Progenitor cell of endocrine pancreas (in vitro differentiated cells): ENCODE measurements at regions not wholly inside any gene's neighbourhood (a gene's known extent, or its start where the extent isn't known, plus 50 kb on each side); places are given as distances from the start of the nearest gene placed in this dataset.

ENCODE experiments used
- DNase-seq: peaks from one replicate; pipeline ENCODE4 v3.0.0; 2021; ENCODE audit warnings: low spot score; ENCODE audit not compliant: unreplicated experiment
- H3K27ac Mint-ChIP-seq: 2 replicates; pipeline ENCODE4 v1.8.0; 2021; ENCODE audit warnings: mild to moderate bottlenecking, moderate library complexity, mixed read lengths
- H3K27me3 Mint-ChIP-seq: 2 replicates; pipeline ENCODE4 v1.8.0; 2021; ENCODE audit warnings: mixed read lengths
- H3K36me3 Mint-ChIP-seq: 2 replicates; pipeline ENCODE4 v1.8.0; 2022; ENCODE audit warnings: mixed read lengths; ENCODE audit not compliant: insufficient read depth
- H3K4me1 Mint-ChIP-seq: 2 replicates; pipeline ENCODE4 v1.8.0; 2021; ENCODE audit warnings: low read depth, mixed read lengths
- H3K4me3 Mint-ChIP-seq: 2 replicates; pipeline ENCODE4 v1.8.0; 2021; ENCODE audit warnings: low read depth, mild to moderate bottlenecking, moderate library complexity, mixed read lengths
- H3K9me3 Mint-ChIP-seq: 2 replicates; pipeline ENCODE4 v1.8.0; 2021; ENCODE audit warnings: low read depth, mixed read lengths
- CTCF ChIP-seq: fragments of 200-600 bp; sonication (generic); IDR thresholded peaks from one replicate; pipeline ENCODE4 v1.5.0; 2021; ENCODE audit warnings: antibody characterized with exemption, mild to moderate bottlenecking; ENCODE audit not compliant: unreplicated experiment

GRCh38 chr2:62567669-62568068, 61.7 kb upstream of the TMEM17 start:
- Mint-ChIP-seq H3K36me3 (no peaks in the 10 kb centered on the region), H3K27ac (no peak overlapping the region), H3K4me3 (no peak overlapping the region), H3K9me3 (no peaks in the 10 kb centered on the region), H3K4me1 (peaks cover 34% of the 10 kb centered on the region), H3K27me3 (no peaks in the 10 kb centered on the region)
- TF ChIP-seq CTCF: no peak
- no peak for DNase-seq

GRCh38 chr2:62566847-62567246, 60.9 kb upstream of the TMEM17 start:
- H3K9me3 Mint-ChIP-seq: no peaks in the 10 kb centered on the region
- H3K4me1 Mint-ChIP-seq: peaks cover 34% of the 10 kb centered on the region

GRCh38 chr2:62565309-62565908, 59.4 kb upstream of the TMEM17 start:
- Mint-ChIP-seq H3K27ac (no peak overlapping the region), H3K27me3 (no peaks in the 10 kb centered on the region), H3K4me3 (no peak overlapping the region), H3K9me3 (no peaks in the 10 kb centered on the region), H3K4me1 (peaks cover 26% of the 10 kb centered on the region), H3K36me3 (no peaks in the 10 kb centered on the region)
- no peak for TF ChIP-seq CTCF
- DNase-seq: no peak

More at GRCh38 chr2:62566847-62567246, 60.9 kb upstream of the TMEM17 start:
- no peaks in the 10 kb centered on the region for H3K27me3 Mint-ChIP-seq
- no peak for TF ChIP-seq CTCF
- H3K36me3 Mint-ChIP-seq: no peaks in the 10 kb centered on the region
- no peak overlapping the region for H3K4me3 Mint-ChIP-seq
- H3K27ac Mint-ChIP-seq: no peak overlapping the region
- no peak for DNase-seq

- no peaks in the 10 kb centered on the region for H3K27me3 Mint-ChIP-seq
- no peak for TF ChIP-seq CTCF
- H3K4me3 Mint-ChIP-seq: no peak overlapping the region
- peak overlapping the region; percentile 46 for H3K27ac Mint-ChIP-seq
- no peaks in the 10 kb centered on the region for H3K36me3 Mint-ChIP-seq
- H3K9me3 Mint-ChIP-seq: no peaks in the 10 kb centered on the region
- H3K4me1 Mint-ChIP-seq: peaks cover 20% of the 10 kb centered on the region
- no peak for DNase-seq
Measured at GRCh38 chr2:62564380-62565137, 58.6 kb upstream of the TMEM17 start.

- peaks cover 9% of the 10 kb centered on the region for H3K4me1 Mint-ChIP-seq
- H3K27me3 Mint-ChIP-seq: no peaks in the 10 kb centered on the region
- no peaks in the 10 kb centered on the region for H3K36me3 Mint-ChIP-seq
Measured at GRCh38 chr2:62561586-62561985, 55.6 kb upstream of the TMEM17 start.

More at GRCh38 chr2:62561586-62561985, 55.6 kb upstream of the TMEM17 start:
- DNase-seq: no peak
- H3K9me3 Mint-ChIP-seq: peaks cover 4% of the 10 kb centered on the region
- no peak overlapping the region for H3K27ac Mint-ChIP-seq
- H3K4me3 Mint-ChIP-seq: no peak overlapping the region
- TF ChIP-seq CTCF: no peak
